GM12873 (cell line): ENCODE measurements at regions not wholly inside any gene's neighbourhood (a gene's known extent, or its start where the extent isn't known, plus 50 kb on each side); places are given as distances from the start of the nearest gene placed in this dataset.

ENCODE experiments used
- CTCF ChIP-seq: IDR thresholded peaks from 2 replicates; pipeline ENCODE4 v1.5.1; 2012; ENCODE audit warnings: low read depth, mild to moderate bottlenecking, moderate library complexity, low read length, control low read depth; ENCODE audit not compliant: insufficient read depth; ENCODE audit errors: missing control alignments

GRCh38 chr5:74221413-74221812 lies 419.1 kb downstream of the ENC1 start:
- TF ChIP-seq CTCF, result no peak

- TF ChIP-seq CTCF, result no peak
Observed at GRCh38 chr5:74216012-74216411, 424.5 kb downstream of the ENC1 start.

- peak; percentile 60 for TF ChIP-seq CTCF
Observed at GRCh38 chr5:74212336-74212735, 428.2 kb downstream of the ENC1 start.

GRCh38 chr5:74209571-74209970 lies 431.0 kb downstream of the ENC1 start:
- TF ChIP-seq CTCF, result no peak

GRCh38 chr5:74206579-74207550 lies 433.7 kb downstream of the ENC1 start:
- TF ChIP-seq CTCF, result no peak

GRCh38 chr5:74205767-74206578 lies 434.6 kb downstream of the ENC1 start:
- no peak for TF ChIP-seq CTCF
